ENCODE measurements at regions not wholly inside any gene's neighbourhood (a gene's known extent, or its start where the extent isn't known, plus 50 kb on each side); places are given as distances from the start of the nearest gene placed in this dataset.

DNA sequence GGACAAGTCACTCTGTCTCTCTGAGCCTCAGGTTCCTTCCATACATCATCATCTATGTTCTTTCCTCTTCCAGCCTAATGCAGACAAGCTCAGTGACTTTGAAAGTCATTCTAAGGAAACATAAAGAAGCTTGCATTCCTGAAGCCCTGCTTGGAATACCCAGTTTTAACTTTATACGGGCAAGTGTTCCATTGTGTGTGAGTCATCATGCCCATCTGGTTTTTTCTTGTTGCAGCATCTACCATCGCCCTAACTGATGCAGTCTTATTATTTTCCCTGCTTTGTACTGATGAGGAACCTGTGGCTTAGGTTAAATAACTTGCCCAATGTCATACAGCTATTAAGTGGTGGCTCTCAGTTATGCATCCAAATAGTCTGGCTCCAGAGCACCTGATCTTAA is 177.9 kb upstream of the RAI2 start:
- TF ChIP-seq, protein P1, sequence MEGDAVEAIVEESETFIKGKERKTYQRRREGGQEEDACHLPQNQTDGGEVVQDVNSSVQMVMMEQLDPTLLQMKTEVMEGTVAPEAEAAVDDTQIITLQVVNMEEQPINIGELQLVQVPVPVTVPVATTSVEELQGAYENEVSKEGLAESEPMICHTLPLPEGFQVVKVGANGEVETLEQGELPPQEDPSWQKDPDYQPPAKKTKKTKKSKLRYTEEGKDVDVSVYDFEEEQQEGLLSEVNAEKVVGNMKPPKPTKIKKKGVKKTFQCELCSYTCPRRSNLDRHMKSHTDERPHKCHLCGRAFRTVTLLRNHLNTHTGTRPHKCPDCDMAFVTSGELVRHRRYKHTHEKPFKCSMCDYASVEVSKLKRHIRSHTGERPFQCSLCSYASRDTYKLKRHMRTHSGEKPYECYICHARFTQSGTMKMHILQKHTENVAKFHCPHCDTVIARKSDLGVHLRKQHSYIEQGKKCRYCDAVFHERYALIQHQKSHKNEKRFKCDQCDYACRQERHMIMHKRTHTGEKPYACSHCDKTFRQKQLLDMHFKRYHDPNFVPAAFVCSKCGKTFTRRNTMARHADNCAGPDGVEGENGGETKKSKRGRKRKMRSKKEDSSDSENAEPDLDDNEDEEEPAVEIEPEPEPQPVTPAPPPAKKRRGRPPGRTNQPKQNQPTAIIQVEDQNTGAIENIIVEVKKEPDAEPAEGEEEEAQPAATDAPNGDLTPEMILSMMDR (IDR thresholded peaks at IDR 0.05 in 8 of 11, conservative IDR thresholded peaks at IDR 0.05 in 3 of 11), result no peak
- no peak for TF ChIP-seq POLR2A (IDR thresholded peaks at IDR 0.05)
